Breast epithelium (tissue), 3 donors: ENCODE measurements at regions not wholly inside any gene's neighbourhood (a gene's known extent, or its start where the extent isn't known, plus 50 kb on each side); places are given as distances from the start of the nearest gene placed in this dataset.

Experiments used
- CTCF ChIP-seq, 3 donors: fragments of 450-650 bp; IDR thresholded peaks; one replicate each; pipeline ENCODE4 v1.5.1; 2016 to 2017; ENCODE audit warnings: antibody characterized with exemption in 3 of 3, mild to moderate bottlenecking in 3 of 3, moderate library complexity in 3 of 3
- POLR2A ChIP-seq: fragments of 450-650 bp; IDR thresholded peaks from one replicate; pipeline ENCODE4 v1.6.1; 2016; ENCODE audit warnings: antibody characterized with exemption, mild to moderate bottlenecking, moderate library complexity
- POLR2AphosphoS5 ChIP-seq, 3 donors: sonication (generic); formaldehyde crosslinking; IDR thresholded peaks; one replicate each; pipeline ENCODE4 v1.6.1; 2017; ENCODE audit warnings: antibody characterized with exemption in 3 of 3

GRCh38 chr20:39298571-39299506 lies 336.7 kb downstream of the DHX35 start:
- TF ChIP-seq CTCF (IDR thresholded peaks at IDR 0.05): no peak
- TF ChIP-seq POLR2A: no peak
- no peak for TF ChIP-seq POLR2AphosphoS5 (IDR thresholded peaks at IDR 0.05)
